Activated CD8-positive, alpha-beta T cell treated with anti-CD3 and anti-CD28 coated beads, Interleukin-2, amount 10 ng/mL, durations not matched to agents 7 days and 5 days (primary cell): ENCODE measurements at regions not wholly inside any gene's neighbourhood (a gene's known extent, or its start where the extent isn't known, plus 50 kb on each side); places are given as distances from the start of the nearest gene placed in this dataset.
"Not testable (repeated sequence)": the region's sequence is repeated elsewhere in the genome, so short reads cannot be mapped to it uniquely, and the experiment has no call there.

ENCODE experiments used
- ATAC-seq: fragments of 150-1000 bp; cut with Tn5 transposase; one replicate; pipeline ENCODE4 v1.10.0; 2021; ENCODE audit warnings: moderate library complexity
- CTCF ChIA-PET: fragments of 350-600 bp; sonication (Branson Sonifier 250); formaldehyde crosslinking; loops from one replicate; lab custom pipeline; 2021; ENCODE audit warnings: antibody characterized with exemption; lab: Charles Lee
- POLR2A ChIA-PET: fragments of 350-600 bp; sonication (Branson Sonifier 250); formaldehyde crosslinking; loops from one replicate; lab custom pipeline; 2021; ENCODE audit warnings: antibody characterized with exemption; lab: Charles Lee
- DNase-seq: peaks from one replicate; pipeline ENCODE4 v3.0.0-alpha.2; 2020
- H3K27ac Mint-ChIP-seq: one replicate; pipeline ENCODE4 v1.8.0; 2021; ENCODE audit warnings: mild to moderate bottlenecking, mixed read lengths
- H3K27me3 Mint-ChIP-seq: one replicate; pipeline ENCODE4 v1.8.0; 2021; ENCODE audit warnings: low read depth, mixed read lengths
- H3K36me3 Mint-ChIP-seq: one replicate; pipeline ENCODE4 v1.8.0; 2021; ENCODE audit warnings: low read depth, mixed read lengths
- H3K4me1 Mint-ChIP-seq: one replicate; pipeline ENCODE4 v1.8.0; 2021; ENCODE audit warnings: low read depth, mixed read lengths
- H3K4me3 Mint-ChIP-seq: one replicate; pipeline ENCODE4 v1.8.0; 2021; ENCODE audit warnings: mild to moderate bottlenecking, mixed read lengths
- H3K9me3 Mint-ChIP-seq: one replicate; pipeline ENCODE4 v1.8.0; 2022; ENCODE audit warnings: mixed read lengths; ENCODE audit not compliant: insufficient read depth

DNA sequence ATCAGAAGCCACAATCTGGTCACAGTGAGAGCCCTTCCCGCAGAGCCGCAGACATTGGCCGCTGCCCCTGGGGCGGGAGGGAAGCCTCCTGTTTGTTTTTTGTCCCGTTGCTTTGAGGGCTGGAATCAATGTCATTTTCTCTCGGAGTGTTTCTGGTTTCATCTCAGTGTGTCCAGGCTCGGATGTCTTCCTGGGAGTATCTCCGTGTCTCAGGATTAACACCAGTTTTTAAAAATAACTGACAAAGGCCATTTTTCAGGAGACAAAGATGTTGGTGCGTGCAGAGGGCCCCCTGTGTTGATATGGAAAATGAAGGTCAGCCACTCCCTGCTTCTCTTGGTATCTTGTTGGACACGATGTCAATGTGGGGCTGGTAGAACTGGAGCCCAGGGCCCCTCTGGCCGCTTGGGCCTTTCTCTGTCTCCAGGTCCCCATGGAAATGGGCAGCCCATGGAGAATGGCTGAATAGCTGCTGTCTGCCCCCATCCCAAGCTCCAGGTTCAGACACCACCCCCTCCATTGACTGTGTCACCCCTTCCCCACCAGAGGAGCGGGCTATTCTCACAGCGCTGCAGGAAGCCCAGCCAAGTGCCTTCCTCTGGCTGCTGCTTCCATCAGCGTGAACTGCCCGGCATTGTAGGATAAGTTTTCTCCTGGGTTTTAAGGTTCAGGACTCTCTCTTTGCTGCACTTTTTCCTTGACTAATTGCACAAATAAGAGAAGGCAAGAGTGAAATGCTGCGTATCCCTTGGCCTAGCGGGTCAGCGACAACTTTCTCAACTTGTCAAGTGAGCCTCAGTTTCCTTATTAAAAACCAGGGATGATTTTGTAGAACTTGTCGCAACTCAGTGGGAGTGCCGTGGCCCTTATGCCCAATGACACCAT, 72.2 kb upstream of the METTL9 start:
- no peak overlapping the region for H3K27ac Mint-ChIP-seq
- ATAC-seq: no peak
- no peak overlapping the region for H3K4me3 Mint-ChIP-seq
- CTCF ChIA-PET: no interaction called here
- no peaks in the 10 kb centered on the region for H3K9me3 Mint-ChIP-seq
- H3K27me3 Mint-ChIP-seq: peaks cover 12% of the 10 kb centered on the region
- no peak for DNase-seq
- no peaks in the 10 kb centered on the region for H3K4me1 Mint-ChIP-seq
- POLR2A ChIA-PET: no interaction called here
- no peaks in the 10 kb centered on the region for H3K36me3 Mint-ChIP-seq

- ATAC-seq, H3K4me1 Mint-ChIP-seq, H3K27ac Mint-ChIP-seq: not testable (repeated sequence)
Measured at GRCh38 chr16:21529060-21529658, 70.2 kb upstream of the METTL9 start.

DNA sequence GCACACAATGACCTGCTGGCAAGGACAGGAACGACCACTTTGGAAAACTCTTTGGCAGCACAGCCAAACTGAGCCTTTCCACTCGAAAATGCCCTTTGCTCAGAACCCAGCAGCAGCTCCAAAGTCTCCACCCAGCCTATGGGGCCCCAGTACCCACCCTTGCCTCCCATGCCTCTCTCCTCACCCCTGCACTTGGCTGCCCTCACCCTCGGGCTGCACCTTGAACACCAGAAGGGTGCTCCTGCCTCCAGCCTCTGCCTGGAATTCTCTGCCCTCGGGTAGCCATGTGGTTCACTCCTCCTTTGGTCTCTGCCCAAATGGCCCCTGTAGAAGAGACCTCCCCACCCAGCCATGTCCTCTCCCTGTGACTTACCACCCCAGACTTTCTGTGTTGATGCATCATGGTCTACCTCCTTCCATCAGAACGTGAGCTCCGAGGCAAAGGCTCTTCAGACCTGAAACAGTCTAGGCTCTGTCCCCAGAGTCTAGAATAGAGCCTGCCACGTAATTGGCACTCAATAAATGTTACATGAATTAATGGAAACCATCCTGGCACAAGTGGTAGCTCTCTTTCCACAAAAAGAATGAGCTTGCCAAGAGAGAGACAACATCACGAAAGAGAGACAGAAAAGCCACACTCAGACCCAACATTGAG, 68.5 kb upstream of the METTL9 start:
- peaks cover 12% of the 10 kb centered on the region for H3K27me3 Mint-ChIP-seq
- H3K4me1 Mint-ChIP-seq, H3K9me3 Mint-ChIP-seq, ATAC-seq, H3K4me3 Mint-ChIP-seq, DNase-seq, H3K36me3 Mint-ChIP-seq, H3K27ac Mint-ChIP-seq, CTCF ChIA-PET: not testable (repeated sequence)
- POLR2A ChIA-PET: interaction anchor here (0.6 to 0.8 kb wide), 2 partner anchors 8 to 11 kb away, joined by 3 read pairs; no protein-coding TSS in a partner anchor

More at GRCh38 chr16:21529060-21529658, 70.2 kb upstream of the METTL9 start:
- POLR2A ChIA-PET, H3K9me3 Mint-ChIP-seq, DNase-seq, H3K4me3 Mint-ChIP-seq, H3K36me3 Mint-ChIP-seq, CTCF ChIA-PET: not testable (repeated sequence)
- H3K27me3 Mint-ChIP-seq: peaks cover 12% of the 10 kb centered on the region

DNA sequence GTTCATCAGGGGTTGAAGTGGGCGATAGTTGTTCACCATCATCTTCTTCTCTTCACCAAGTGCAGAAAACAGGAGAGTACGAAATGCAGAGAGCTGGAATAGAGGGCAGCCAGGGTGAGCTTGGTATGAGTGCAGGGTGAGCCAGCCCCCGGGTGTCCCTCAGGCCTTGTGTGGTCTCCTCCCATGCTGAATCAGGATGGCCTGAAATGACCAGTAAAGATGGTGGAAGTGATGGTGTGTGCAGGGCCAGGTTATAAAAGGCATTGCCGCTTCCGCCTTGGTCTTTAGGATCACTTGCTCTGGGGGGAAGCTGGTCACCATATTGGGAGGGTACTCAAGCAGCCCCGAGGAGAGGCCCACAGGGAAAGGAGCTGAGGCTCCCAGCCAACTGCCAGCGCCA, 66.4 kb upstream of the METTL9 start:
- ATAC-seq, H3K4me3 Mint-ChIP-seq, DNase-seq, H3K36me3 Mint-ChIP-seq, H3K4me1 Mint-ChIP-seq, H3K27me3 Mint-ChIP-seq, POLR2A ChIA-PET, H3K27ac Mint-ChIP-seq, H3K9me3 Mint-ChIP-seq, CTCF ChIA-PET: not testable (repeated sequence)

DNA sequence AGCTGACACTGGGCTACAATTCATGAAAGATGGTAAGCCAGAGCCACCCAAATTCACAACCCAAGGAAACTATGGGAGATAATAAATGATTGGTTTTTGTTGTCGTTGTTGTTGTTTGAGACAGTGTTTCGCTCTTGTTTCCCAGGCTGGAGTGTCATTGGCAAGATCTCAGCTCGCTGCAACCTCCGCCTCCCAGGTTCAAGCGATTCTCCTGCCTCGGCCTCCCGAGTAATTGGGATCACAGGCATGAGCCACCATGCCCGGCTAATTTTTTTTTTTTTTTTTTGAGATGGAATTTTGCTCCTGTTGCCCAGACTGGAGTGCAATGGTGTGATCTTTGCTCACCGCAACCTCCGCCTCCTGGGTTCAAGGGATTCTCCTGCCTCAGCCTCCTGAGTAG, 65.9 kb upstream of the METTL9 start:
- CTCF ChIA-PET, H3K36me3 Mint-ChIP-seq, H3K27ac Mint-ChIP-seq, ATAC-seq, H3K4me1 Mint-ChIP-seq, DNase-seq, POLR2A ChIA-PET, H3K4me3 Mint-ChIP-seq, H3K27me3 Mint-ChIP-seq, H3K9me3 Mint-ChIP-seq: not testable (repeated sequence)

DNA sequence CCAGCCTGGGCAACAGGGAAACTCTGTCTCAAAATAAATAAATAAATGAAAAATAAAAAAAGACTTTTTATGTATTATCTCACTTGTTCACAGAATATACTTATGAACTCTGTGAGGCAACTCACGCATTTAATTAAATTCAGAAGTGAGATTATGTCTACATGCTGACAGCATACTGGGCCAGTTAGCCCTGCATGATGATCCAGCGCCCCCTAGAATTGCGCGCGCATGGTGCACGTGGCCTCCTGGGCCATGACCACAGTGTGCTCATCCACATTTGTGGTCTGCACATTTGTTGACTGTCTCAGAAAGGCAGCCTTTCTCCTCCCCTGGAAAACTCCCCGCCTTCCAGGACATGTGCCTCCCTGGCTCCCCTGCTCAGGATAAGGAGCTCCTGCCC, 64.8 kb upstream of the METTL9 start:
- ATAC-seq: peak; percentile 32
- H3K27me3 Mint-ChIP-seq, H3K36me3 Mint-ChIP-seq, H3K27ac Mint-ChIP-seq, H3K9me3 Mint-ChIP-seq, POLR2A ChIA-PET, H3K4me3 Mint-ChIP-seq, H3K4me1 Mint-ChIP-seq, CTCF ChIA-PET: not testable (repeated sequence)
- DNase-seq: peak; percentile 41

DNA sequence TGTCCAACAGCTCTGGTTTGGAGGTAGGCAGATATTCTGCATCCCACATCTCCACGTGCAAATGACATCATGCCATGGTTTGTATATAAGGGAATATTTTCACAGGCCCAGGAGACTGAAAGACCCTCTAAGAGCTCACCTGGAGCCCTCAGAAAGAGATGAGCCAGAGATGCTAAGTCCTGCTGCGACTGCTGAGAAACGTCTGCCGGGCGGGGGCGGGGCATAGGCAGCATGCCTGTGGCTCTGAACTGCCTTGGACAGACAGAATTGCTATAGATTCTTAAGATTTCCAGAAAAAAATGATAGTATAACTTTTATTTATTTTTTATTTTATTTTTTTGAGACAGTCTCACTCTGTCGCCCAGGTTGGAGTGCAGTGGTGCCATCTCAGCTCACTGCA, 64.2 kb upstream of the METTL9 start:
- peaks cover 13% of the 10 kb centered on the region for H3K4me1 Mint-ChIP-seq
- ATAC-seq, POLR2A ChIA-PET, H3K4me3 Mint-ChIP-seq, CTCF ChIA-PET, DNase-seq, H3K27ac Mint-ChIP-seq, H3K36me3 Mint-ChIP-seq, H3K27me3 Mint-ChIP-seq, H3K9me3 Mint-ChIP-seq: not testable (repeated sequence)

- ATAC-seq, CTCF ChIA-PET: not testable (repeated sequence)
Measured at GRCh38 chr16:21536740-21537139, 62.6 kb upstream of the METTL9 start.

DNA sequence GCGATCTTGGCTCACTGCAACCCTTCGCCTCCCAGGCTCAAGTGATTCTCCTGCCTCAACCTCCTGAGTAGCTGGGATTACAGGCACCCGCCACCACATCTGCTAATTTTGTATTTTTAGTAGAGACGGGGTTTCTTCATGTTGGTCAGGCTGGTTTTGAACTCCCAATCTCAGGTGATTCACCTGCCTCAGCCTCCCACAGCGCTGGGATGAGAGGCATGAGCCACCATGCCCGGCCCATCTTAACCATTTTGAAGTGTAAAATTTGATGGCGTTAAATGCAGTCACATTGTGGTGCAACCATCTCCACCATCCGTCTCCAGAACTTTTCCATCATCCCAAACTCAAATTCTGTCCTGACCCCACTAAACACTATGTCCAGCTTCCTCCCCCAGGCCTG, 61.8 kb upstream of the METTL9 start:
- CTCF ChIA-PET, ATAC-seq, H3K27ac Mint-ChIP-seq: not testable (repeated sequence)

More at GRCh38 chr16:21536740-21537139, 62.6 kb upstream of the METTL9 start:
- H3K27ac Mint-ChIP-seq, H3K4me3 Mint-ChIP-seq, DNase-seq, H3K9me3 Mint-ChIP-seq, H3K27me3 Mint-ChIP-seq, POLR2A ChIA-PET, H3K36me3 Mint-ChIP-seq: not testable (repeated sequence)
- peaks cover 26% of the 10 kb centered on the region for H3K4me1 Mint-ChIP-seq

DNA sequence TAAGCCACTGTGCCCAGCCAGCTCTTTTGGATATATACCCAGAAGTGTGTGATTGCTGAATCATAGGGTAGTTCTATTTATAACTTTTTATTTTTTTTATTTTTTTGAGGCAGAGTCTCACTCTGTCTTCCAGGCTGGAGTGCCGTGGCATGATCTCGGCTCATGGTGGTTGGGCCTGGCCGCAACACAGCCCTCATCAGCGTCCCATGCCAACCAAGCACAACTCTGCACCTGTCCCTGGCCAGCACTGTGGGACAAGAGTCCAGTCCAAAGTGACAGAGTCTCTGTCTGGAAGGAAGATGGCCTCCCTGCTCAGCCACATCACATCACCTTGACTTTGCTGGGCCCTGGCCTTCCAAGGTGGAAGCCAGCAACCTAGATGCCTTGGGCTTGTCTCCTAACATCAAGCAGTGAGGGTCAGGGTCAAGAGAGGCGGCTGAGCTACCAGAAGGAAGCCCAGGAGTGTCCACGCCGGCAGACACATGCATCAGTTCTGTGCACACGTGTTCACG, 60.2 kb upstream of the METTL9 start:
- H3K4me3 Mint-ChIP-seq, H3K36me3 Mint-ChIP-seq, H3K27me3 Mint-ChIP-seq, CTCF ChIA-PET, DNase-seq, POLR2A ChIA-PET, ATAC-seq, H3K9me3 Mint-ChIP-seq: not testable (repeated sequence)
- H3K27ac Mint-ChIP-seq: peak overlapping the region; percentile 49
- peaks cover 37% of the 10 kb centered on the region for H3K4me1 Mint-ChIP-seq

More for the DNA sequence above, 61.8 kb upstream of the METTL9 start:
- H3K36me3 Mint-ChIP-seq, H3K9me3 Mint-ChIP-seq, DNase-seq, H3K4me3 Mint-ChIP-seq, POLR2A ChIA-PET, H3K27me3 Mint-ChIP-seq: not testable (repeated sequence)
- H3K4me1 Mint-ChIP-seq: peaks cover 30% of the 10 kb centered on the region

- H3K36me3 Mint-ChIP-seq, H3K27me3 Mint-ChIP-seq, H3K9me3 Mint-ChIP-seq, POLR2A ChIA-PET, CTCF ChIA-PET: not testable (repeated sequence)
- Mint-ChIP-seq H3K4me1 (peaks cover 35% of the 10 kb centered on the region), H3K4me3 (peak overlapping the region; percentile 52), H3K27ac (peak overlapping the region; percentile 90)
- ATAC-seq (peak; percentile 89), DNase-seq (peak; percentile 90)
Measured at GRCh38 chr16:21540770-21541433, 58.5 kb upstream of the METTL9 start.
